Stimulated activated CD8-positive, alpha-beta memory T cell treated with anti-CD3 and anti-CD28 coated beads, Interleukin-12 subunit alpha, Interleukin-12 subunit beta, amount 100 ng/mL, for 4 hours (primary cell): ENCODE measurements at regions not wholly inside any gene's neighbourhood (a gene's known extent, or its start where the extent isn't known, plus 50 kb on each side); places are given as distances from the start of the nearest gene placed in this dataset.
A peak's percentile ranks its signal among the peaks of the same experiment; 100 is the strongest.

Experiments used
- DNase-seq: peaks from one replicate; pipeline ENCODE4 v3.0.0-alpha.2; 2020; ENCODE audit warnings: low read depth

DNA sequence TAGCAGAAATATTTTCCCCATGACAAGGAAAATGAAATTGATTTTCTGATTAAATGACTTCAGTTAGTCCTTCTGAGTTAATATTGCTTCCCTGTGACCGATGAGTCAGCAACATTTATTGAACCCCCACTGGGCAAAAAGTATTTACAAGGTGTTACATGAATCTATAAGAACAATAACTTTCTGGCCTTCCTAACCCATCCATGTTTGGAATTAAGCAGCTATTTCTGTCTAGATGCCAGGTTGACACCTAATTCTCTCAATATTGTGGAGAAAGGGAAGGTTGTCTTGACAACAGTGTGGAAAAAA lies 112.9 kb upstream of the JAZF1 start:
- DNase-seq: no peak

DNA sequence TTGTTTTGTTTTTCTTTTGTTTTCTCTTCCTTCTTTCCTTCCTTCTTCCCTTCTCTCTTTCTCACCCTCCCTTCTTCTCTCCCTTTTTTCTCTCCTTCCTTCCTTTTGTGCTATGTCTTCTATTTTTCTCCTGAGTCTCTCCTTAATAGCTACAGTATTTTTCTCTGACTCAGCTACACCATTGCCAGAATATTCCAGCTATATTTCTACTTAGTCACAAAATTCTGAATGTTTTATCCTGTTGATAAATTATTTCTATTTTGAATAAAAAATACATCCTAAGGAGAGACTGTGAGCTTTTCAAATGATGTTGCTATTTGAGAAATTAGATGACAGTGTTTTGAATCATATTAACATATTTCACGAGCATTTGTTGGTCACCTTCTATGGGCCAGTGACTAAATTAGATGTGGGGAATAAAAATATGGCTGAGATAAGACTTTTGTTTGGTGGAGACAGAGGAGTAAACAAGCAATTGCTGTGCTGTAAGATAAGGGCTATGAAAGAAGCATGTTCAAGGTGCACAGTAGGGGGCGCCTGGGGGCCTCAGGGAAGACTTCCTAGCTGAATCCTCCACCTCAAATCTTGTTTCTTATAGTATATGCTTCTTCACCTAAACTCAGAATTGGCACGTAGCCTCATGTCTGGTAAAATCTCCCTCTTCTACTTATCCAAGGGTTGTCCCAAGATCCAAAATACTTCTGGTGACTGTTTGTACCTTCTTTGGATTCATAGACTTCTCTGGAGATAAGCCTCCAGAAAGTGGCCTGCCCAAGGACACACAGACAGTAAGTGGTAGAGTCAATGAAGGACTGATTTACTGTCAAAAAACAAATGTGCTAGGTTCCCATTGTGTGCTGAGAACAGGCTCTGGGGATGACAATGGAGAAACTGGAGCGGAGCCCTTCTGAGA lies 115.5 kb upstream of the CREB5 start:
- peak; percentile 15 for DNase-seq

DNA sequence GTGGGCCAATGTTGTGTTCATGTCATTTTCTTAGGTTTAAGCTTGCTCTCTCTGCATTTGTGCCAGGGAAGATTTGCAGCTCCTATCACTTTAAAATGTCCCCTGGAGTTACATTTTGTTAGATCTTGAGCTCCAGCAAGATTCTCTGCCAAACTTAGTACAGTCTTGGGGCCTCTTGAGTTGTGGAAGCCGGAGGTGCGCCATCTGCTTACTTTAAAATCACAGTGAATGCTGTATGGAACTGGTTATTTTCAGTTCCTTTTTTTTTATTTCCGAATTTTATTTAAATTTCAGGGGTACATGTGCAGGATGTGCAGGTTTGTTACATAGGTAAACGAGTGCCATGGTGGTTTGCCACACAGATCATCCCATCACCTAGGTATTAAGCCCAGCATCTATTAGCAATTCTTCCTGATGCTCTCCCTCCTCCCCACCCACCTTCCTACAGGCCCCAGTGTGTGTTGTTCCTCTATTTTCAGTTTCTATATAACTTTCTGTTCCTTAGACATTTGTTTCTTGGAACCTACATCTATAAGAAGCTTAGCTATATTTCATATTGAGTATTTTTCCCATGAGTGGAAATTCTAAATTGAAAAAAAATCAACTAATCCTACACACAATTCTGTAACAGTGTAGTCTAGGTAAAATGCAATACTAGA lies 114.4 kb upstream of the CREB5 start:
- DNase-seq: no peak

DNA sequence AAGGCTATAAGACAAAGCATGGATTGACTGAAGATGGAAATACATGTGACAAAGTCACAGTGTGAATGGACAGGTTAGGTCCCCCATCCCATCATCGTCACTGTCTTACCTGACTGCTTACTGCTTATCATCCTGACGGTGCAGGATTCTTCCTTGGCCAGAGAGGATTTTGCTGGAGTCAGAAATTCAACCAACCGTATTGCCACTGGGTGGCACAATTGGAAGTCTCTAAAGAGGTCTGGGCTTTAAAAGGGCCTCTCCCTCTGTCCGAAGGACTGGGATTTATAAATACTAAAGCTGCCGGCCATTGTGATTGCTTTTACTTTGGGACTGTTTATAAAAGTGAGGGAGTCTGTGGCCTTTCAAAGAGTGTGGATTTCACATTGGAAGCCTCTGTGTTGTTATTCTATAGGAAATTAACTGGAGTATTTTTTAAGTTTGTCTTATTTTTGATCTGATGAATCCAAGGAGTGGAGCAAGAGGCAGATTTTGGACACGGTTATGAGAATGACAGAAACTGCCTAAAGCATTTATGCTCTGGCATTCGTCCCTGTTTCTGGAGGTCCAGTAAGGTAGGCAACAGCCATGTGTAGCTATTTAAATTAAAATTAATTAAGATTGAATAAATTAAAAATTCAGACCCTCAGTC lies 113.3 kb upstream of the CREB5 start:
- DNase-seq: no peak

DNA sequence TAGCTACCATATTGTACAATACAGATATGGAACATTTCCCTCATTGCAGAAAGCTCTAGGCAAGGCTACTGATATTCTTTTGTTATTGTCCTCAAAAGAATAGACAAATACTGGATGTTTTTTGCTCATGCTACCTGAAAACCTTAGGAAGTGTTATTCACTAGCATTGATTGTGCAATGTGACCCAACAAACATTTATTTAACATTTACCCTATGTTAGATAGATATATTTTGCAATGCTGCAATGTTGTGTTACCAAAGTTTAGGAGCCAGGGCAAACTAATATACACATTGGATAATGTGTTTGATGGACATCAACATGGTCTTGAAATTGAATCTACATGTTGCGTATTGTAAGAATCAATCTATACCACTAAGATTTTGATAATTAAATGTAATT lies 112.8 kb upstream of the CREB5 start:
- no peak for DNase-seq

DNA sequence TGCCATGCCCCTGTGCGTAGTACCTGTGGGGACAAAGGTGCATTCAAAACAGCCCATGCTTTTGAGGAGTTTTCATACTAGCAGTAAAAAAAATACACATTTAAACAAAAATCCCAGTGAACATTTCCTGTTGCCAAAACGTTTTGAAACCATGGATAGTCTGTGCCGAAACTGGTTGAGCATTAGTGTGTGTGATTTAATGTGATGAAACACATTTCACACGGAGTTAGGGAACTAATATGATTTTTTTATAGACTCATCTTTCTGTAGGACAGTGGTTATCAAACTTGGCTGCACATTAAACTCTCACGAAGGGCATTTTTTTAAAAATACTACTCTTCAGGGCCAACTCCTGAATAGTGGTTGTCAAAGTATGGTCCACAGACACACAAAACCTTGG lies 111.8 kb upstream of the CREB5 start:
- DNase-seq: no peak

DNA sequence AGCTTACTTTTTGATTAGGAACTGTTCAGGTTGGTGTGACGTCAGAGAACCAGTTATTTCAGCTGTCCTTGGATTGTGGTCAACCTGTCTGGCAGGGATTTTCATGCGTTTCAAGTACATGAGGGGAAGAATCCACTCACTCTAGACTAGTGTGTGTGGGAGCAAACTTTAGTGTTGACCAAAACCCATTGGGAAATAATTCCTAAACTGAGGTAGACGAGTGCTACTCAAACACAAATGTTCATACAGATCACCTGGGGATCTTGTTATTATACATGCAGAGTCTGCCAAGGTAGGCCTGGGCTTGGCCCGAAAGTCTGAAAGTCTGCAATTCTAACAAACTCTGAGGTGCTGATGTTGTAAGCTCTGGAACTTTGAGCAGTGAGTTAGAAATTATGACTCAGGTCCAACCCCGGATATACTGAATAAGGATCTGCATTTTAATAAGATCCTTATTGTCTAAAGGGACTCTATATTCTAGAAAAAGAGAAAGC lies 111.1 kb upstream of the CREB5 start:
- DNase-seq: no peak

DNA sequence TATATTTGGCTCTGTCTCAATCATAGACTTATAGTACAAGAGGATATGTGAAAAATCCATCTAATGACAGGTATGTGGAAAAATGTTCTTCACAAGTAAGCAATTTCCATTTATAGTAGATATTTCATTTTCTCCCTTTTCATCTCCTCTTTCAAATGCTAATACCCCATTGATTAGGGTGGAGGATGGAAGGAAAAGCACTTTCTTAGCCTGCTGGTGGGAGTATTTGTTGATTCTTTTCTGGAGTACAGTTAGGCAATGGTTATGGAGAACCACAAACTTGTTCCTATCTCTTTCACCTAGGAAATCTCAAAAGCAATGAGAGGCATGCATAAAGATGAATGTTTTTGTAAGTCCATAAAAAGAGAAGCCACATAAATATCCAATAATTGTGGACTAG lies 108.0 kb upstream of the CREB5 start:
- DNase-seq: no peak

DNA sequence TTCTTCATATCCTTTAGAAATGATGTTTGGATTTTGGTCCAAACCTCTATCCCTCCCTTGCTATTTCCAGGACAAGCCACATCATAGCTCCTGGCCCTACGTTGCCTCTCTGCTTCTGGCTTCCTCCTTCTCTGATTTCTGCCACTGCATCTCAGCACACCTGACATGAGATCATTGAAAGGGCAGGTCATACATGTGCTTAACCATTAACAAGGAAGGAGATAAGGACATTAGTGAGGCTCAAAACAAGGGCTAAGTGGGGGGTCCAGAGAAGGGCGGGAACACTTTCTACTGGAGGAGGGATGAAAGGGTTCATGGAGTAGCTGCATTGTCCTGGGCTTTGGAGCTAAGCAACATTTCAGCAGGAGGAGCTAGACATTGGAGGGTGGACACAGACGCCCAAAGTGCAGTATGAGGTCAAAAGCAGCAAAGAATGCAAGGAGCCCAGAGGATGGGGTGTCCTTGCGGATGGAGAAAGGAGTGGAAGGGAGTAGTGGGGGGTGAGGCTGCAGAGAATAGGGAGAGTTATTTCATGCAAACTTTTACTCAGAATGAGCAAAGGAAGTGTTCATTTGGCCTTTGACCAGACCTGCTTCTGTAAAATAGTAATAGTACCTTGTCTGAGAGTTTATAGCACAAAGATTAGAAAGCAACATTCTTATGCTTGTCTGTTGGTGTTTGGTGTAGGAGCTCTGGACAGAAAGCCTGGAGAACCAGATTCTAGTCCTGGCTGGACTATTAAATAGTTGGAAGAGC lies 102.4 kb upstream of the CREB5 start:
- no peak for DNase-seq

DNA sequence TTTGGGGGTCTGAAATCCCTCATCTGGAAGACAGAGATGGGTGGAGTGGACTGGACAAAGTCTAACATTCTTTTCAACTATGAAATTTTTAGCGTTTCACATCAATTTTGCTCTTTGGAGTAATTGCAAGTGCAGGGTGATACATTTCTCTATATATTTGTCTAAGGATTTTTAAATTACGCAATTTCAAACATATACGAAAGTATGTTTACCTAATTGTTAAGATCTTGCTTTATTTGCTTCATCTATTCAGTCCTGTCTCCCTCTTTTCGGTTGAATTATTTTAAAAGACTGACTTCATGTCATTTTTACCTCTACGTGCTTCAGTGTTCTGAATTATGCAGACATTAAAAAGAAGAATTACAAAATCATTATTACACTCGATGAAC lies 101.9 kb upstream of the CREB5 start:
- no peak for DNase-seq

DNA sequence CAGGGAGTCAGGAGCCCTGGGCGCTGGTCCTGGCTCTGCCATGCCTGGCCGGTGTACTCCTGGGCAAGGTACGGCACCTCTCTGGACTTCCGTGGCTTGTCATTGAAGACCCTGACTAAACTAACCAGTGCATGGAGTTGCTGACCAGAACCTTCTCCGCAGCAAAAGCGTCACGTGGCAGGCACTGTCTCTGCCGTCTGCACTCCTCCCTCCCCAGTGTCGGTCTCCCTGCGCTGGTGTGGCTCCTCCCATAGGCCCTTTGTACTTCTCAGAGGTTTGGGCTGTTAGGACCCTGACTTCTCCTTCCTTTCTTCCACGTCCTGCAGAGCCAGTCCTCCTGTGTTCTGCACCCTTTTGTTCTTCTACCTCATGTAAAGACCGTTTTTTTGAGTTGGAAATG lies 100.6 kb upstream of the CREB5 start:
- no peak for DNase-seq

DNA sequence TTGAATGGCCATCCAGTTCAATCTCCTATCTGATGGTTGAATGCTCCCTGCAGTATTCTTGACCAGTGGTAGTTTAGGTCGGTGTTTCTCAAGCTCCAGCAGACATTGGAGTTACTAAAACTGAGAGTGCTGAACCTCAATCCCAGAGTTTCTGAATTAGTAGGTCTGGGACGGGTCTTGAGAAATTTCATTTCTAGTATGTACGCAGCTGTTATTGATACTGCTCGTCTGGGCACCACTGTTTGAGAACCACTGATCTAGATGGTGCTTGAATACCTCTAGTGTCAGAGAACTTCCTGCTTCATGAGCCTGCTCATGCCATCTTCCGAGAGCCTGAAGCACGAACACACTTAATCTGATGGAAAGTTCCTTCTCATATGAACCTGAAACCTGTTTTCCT lies 99.4 kb upstream of the CREB5 start:
- no peak for DNase-seq

DNA sequence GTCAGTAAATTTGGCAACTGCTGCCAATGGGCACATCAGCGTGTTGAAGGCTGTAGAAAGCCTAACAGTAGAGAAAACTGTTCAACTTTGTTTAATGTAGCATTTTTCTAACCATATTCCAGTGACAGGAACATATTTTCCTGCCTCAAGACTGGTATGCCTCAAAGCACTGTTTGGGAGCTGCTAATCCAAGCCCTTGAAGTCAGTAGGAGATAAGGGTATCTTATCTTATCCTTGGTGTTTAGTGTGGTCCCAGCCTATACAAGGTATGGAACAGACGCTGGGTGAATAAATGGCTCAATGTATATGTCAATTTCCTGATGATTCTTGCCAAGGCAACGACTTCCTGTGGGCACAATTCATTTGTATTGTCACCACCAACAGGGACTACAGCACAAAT lies 97.5 kb upstream of the CREB5 start:
- DNase-seq: no peak

DNA sequence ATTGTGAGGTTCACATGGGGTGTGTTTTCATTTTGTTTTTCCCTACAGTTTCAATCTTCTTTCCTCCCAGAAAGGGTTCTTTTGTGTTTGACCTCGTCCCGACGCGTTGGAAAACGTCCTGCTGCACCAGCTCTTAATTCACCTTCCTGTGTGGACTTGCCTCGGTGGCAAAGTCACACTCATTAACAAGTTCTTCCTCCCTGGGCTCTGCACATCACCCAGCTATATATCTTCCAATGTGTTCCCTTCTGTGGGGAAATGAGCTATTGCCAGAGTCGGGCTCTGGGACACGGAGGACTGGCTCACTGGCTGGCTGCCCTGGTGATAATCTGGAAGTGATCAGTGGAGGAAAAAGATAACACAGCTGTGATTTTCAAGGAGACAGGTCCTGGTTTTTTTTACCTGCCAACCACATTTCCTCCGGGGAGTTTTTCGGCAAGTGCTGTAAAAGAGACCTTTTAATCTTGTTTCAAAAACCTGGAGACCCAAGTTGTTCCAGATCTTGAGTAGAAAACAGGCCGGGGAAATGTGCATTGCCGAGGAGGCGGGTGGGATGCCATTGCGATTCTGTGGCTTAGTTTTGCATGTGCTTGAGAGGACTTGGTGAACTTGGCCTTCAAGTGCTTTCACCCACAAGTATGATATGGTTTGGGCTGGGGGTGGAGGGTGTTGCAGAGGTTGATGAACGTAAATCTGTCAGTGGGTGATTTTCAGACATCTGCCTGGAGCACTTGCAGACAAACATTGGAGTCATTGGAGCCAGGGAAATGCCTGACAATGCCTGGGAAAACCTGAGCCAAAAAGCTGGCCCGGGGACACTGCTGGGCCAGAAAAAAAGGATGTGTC lies 96.5 kb upstream of the CREB5 start:
- DNase-seq: no peak

DNA sequence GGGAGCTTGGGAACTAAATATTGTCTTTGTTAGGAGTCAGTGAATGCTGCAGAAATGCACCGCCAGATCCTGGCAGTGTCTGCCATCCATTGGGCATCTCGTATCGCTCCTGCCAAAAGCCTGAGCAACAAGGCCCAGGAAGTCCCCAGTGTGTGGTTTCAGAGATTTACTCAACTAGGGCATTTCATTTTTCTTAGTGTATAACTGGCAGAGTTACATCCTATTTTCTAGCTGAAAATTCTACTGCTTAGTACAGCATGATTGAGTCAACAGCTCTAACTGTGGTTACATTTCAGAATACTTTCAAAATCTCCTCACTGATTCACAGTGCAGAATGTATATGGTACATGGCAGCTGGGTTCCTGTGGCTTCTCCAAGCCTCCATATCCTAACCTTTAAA lies 95.8 kb upstream of the CREB5 start:
- no peak for DNase-seq

DNA sequence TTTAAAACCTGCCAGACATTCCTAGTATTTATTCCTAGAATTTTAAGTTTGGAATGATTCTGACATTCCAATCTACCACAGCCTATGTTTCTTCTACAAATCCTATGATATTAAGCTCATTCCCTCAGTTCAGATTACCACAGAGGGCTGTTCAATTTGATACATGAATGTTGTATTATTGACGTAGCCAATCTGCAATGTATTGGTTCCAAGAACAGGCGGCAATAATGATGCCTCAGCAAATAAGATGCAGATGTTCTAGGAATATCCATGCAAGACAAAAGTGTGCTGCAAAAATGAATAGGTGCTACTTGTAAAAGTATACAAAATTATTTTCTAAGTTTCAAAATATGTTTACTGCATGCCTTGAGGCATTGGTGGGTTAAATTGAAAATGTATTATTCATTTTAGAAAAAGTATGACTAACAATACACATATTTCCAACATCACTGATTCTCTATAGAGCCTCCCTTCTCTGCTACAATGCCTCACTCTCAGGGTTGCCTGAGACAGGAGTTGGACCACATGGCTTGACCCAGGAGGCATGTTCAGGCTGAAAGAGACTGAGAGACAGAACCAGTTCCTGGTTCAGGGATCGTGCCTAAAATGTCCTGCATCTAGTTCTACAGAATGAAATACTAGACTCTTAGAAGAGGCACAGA lies 94.1 kb upstream of the CREB5 start:
- no peak for DNase-seq

DNA sequence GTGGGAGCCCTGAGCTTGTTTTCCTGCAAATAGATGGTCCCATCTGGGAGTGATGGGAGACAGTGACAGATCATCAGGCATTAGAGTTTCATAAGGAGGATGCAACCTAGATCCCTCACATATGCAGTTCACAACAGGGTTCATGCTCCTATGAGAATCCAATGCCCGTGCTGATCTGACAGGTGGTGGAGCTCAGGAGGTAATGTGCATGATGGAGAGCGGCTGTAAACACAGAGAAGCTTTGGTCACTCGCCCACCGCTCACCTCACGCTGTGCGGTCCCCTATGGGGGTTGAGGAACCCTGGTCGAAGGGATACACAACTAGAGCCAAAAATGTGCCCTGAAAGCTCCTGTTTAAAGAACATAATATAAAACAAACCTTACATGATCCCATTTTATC lies 88.5 kb upstream of the CREB5 start:
- DNase-seq: no peak

DNA sequence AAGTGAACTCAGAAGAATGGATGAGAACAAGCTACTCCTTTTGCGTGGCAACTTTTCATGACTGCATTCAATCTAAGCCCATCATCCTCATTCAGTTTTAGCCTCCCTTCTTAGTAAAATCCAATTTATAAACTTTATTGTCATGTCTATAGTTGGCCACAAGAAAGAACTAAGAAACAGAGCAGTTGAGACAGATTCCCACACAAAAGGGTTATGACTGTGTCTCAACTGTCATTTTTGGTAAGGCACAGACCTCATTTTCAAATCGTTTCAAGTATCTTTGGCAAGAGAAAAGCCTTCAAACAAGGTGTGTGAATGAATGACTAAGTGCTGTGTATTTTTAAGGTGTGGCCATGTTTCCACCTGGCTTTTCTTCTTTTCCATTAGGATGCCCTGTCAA lies 84.2 kb upstream of the CREB5 start:
- no peak for DNase-seq

DNA sequence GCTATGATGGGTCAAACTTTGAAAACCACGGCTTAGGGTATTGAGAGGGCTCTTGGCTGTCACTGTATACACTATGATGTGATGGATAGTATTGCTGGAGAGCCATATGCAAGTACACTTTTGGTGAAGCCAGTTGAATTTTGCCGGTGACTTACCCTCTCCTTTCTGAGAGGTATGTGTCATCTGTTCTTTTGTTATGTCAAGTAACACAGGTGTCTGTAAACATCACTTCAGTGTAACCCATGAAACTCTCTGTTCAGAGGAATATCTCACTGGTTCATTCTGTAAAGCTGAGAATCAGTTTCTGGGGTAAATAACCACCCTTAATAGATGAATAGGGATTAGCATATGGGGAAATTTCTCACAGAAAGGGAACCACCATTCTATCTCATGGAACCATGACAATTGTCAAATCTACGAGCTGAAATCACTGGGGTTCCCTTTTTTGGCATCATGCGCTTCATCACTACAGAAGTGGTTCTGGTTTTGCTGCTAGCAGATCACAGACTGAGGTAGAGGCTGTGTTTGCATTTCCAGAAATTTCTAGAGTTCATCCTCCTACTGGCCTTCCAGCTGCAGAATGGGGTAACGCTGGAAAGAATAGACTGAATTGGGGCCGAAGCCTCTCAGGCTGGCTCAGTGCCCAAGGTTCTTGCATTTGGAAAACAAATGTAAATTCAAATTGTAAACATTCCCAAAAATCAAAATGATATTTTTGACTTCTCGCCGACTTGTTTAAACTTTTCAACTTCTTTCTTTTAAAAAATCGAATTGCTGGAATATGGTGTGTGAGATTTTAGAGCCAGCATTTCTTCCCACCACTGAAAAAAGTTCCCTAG lies 83.3 kb upstream of the CREB5 start:
- DNase-seq: no peak
